Suprapubic skin (tissue), 4 donors: ENCODE measurements at regions not wholly inside any gene's neighbourhood (a gene's known extent, or its start where the extent isn't known, plus 50 kb on each side); places are given as distances from the start of the nearest gene placed in this dataset.

Source experiments
- EP300 ChIP-seq: sonication (generic); formaldehyde crosslinking; IDR thresholded peaks from one replicate; pipeline ENCODE4 v1.6.1; 2017; ENCODE audit warnings: antibody characterized with exemption
- POLR2A ChIP-seq, 2 donors: fragments of 450-650 bp; IDR thresholded peaks; one replicate each; pipeline ENCODE4 v1.6.1; 2017; ENCODE audit warnings: antibody characterized with exemption in 2 of 2, mild to moderate bottlenecking in 2 of 2, moderate library complexity in 2 of 2
- POLR2AphosphoS5 ChIP-seq, 3 donors: sonication (generic); formaldehyde crosslinking; IDR thresholded peaks; one replicate each; pipeline ENCODE4 v1.6.1; 2017; ENCODE audit warnings: antibody characterized with exemption in 3 of 3
- TF ChIP-seq, protein P1 (sequence below), 2 donors: fragments of 200-600 bp in 1 of 2; fragments of 450-650 bp in 1 of 2; sonication (generic) in 1 of 2; IDR thresholded peaks; one replicate each; pipeline ENCODE4 v1.5.1; 2016 to 2019; ENCODE audit warnings: antibody characterized with exemption in 2 of 2, mild to moderate bottlenecking in 1 of 2, moderate library complexity in 1 of 2

DNA sequence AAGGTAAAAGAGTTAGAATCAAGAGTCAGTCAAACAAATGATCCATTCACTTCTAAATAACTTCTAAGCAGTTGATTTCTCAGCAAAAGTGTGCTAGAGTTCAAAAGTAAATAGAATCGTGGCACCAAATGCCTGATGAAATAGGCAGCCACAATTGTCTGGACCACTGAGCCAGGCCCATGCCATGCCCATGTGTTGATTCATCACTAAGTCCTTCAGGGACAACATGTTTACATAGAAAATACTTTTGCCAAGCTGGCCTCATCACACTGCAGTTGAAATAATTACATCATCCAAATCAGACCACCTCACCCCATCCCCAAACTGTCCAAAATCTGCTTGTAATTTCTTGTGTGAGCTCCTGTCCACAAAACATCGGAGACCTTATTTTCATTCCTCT is 216.3 kb downstream of the IGSF11 start:
- TF ChIP-seq, protein P1, sequence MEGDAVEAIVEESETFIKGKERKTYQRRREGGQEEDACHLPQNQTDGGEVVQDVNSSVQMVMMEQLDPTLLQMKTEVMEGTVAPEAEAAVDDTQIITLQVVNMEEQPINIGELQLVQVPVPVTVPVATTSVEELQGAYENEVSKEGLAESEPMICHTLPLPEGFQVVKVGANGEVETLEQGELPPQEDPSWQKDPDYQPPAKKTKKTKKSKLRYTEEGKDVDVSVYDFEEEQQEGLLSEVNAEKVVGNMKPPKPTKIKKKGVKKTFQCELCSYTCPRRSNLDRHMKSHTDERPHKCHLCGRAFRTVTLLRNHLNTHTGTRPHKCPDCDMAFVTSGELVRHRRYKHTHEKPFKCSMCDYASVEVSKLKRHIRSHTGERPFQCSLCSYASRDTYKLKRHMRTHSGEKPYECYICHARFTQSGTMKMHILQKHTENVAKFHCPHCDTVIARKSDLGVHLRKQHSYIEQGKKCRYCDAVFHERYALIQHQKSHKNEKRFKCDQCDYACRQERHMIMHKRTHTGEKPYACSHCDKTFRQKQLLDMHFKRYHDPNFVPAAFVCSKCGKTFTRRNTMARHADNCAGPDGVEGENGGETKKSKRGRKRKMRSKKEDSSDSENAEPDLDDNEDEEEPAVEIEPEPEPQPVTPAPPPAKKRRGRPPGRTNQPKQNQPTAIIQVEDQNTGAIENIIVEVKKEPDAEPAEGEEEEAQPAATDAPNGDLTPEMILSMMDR (IDR thresholded peaks at IDR 0.05): no peak
- TF ChIP-seq POLR2AphosphoS5 (IDR thresholded peaks at IDR 0.05): no peak
- no peak for TF ChIP-seq EP300
- TF ChIP-seq POLR2A (IDR thresholded peaks at IDR 0.05): no peak
